B cell (primary cell): ENCODE measurements at regions not wholly inside any gene's neighbourhood (a gene's known extent, or its start where the extent isn't known, plus 50 kb on each side); places are given as distances from the start of the nearest gene placed in this dataset.

Experiments used
- ATAC-seq: fragments of 200-7000 bp; cut with Tn5 transposase; one replicate; pipeline ENCODE4 v1.10.0; 2021; ENCODE audit warnings: low read depth, mild to moderate bottlenecking, moderate number of reproducible peaks, moderate library complexity
- CTCF ChIA-PET: fragments of 350-600 bp; sonication (Branson Sonifier 250); formaldehyde crosslinking; loops from one replicate; lab custom pipeline; 2021; ENCODE audit warnings: antibody characterized with exemption, inconsistent platforms; lab: Charles Lee
- POLR2A ChIA-PET: fragments of 350-600 bp; sonication (Branson Sonifier 250); formaldehyde crosslinking; loops from one replicate; lab custom pipeline; 2021; ENCODE audit warnings: antibody characterized with exemption; lab: Charles Lee
- DNase-seq: peaks from one replicate; pipeline ENCODE4 v3.0.0; 2013
- H2AFZ ChIP-seq: 2 replicates; pipeline ENCODE4 v1.6.1; 2012; ENCODE audit warnings: mild to moderate bottlenecking, low read depth, low read length; ENCODE audit not compliant: insufficient read depth, poor library complexity, severe bottlenecking
- H3K27ac ChIP-seq, 2 donors: 1 replicate in 1 of 2; 2 replicates in 1 of 2; pipeline ENCODE4 v1.5.1; 2012 to 2013; ENCODE audit warnings: low read length in 2 of 2, mild to moderate bottlenecking in 2 of 2, moderate library complexity in 1 of 2
- H3K27me3 ChIP-seq, 4 experiments: fragments of 200-600 bp in 1 of 4; sonication (generic) in 1 of 4; replicated peaks in 1 of 4; 1 replicate in 2 of 4; 2 replicates in 2 of 4; pipeline versions ENCODE4 v1.6.1 to v1.7.0; 2013 to 2016; ENCODE audit warnings: low read length in 3 of 4, mild to moderate bottlenecking in 2 of 4, mixed read lengths in 1 of 4, moderate library complexity in 1 of 4; ENCODE audit not compliant: insufficient read depth in 4 of 4, control insufficient read depth in 3 of 4; ENCODE audit errors: control extremely low read depth in 1 of 4
- H3K36me3 ChIP-seq, 2 experiments: replicated peaks in 1 of 2; 1 replicate in 1 of 2; 2 replicates in 1 of 2; pipeline versions ENCODE4 v1.6.1 to v1.7.1; 2013; ENCODE audit warnings: low read length in 1 of 2; ENCODE audit not compliant: insufficient read depth in 2 of 2, control insufficient read depth in 1 of 2; ENCODE audit errors: control extremely low read depth in 1 of 2, extremely low read depth in 1 of 2
- H3K4me1 ChIP-seq, 2 donors: fragments of 200-600 bp in 1 of 2; sonication (generic) in 1 of 2; 1 replicate in 1 of 2; 2 replicates in 1 of 2; pipeline versions ENCODE4 v1.5.1 to v1.6.1; 2013 to 2017; ENCODE audit warnings: low read length in 2 of 2; ENCODE audit not compliant: control insufficient read depth in 2 of 2, insufficient read depth in 2 of 2
- H3K4me2 ChIP-seq: replicated peaks from 2 replicates; pipeline ENCODE3; 2012; ENCODE audit warnings: mild to moderate bottlenecking, low read depth, low read length; ENCODE audit not compliant: poor library complexity, severe bottlenecking
- H3K4me3 ChIP-seq, 5 experiments: fragments of 200-600 bp in 1 of 5; sonication (generic) in 1 of 5; 1 replicate in 3 of 5; 2 replicates in 2 of 5; pipeline versions ENCODE4 v1.5.1 to v1.7.0; 2011 to 2016; ENCODE audit warnings: low read length in 4 of 5, mild to moderate bottlenecking in 4 of 5, low read depth in 2 of 5, control low read depth in 1 of 5, moderate library complexity in 1 of 5; ENCODE audit not compliant: insufficient read depth in 1 of 5; ENCODE audit errors: control extremely low read depth in 1 of 5, extremely low read depth in 1 of 5
- H3K79me2 ChIP-seq: fragments of 200-600 bp; sonication (generic); one replicate; pipeline ENCODE4 v1.6.0; 2016; ENCODE audit warnings: low read length; ENCODE audit not compliant: control insufficient read depth, insufficient read depth
- H3K9ac ChIP-seq: fragments of 200-600 bp; sonication (generic); 2 replicates; pipeline ENCODE4 v1.6.1; 2017; ENCODE audit warnings: mild to moderate bottlenecking, low read length, moderate library complexity
- H3K9me3 ChIP-seq, 3 donors: one replicate each; pipeline versions ENCODE4 v1.6.1 to v1.7.1; 2013; ENCODE audit warnings: low read length in 2 of 3; ENCODE audit not compliant: control insufficient read depth in 2 of 3, insufficient read depth in 1 of 3; ENCODE audit errors: control extremely low read depth in 1 of 3
- H4K20me1 ChIP-seq: 2 replicates; pipeline ENCODE4 v1.6.0; 2012; ENCODE audit warnings: mild to moderate bottlenecking, low read length; ENCODE audit not compliant: insufficient read depth, control insufficient read depth, poor library complexity, severe bottlenecking
- H3K27ac Mint-ChIP-seq: one replicate; pipeline ENCODE4 v1.8.0; 2021; ENCODE audit warnings: mixed read lengths
- H3K27me3 Mint-ChIP-seq: one replicate; pipeline ENCODE4 v1.8.0; 2021; ENCODE audit warnings: mixed read lengths
- H3K4me1 Mint-ChIP-seq: one replicate; pipeline ENCODE4 v1.8.0; 2021; ENCODE audit warnings: mixed read lengths
- H3K4me3 Mint-ChIP-seq: one replicate; pipeline ENCODE4 v1.8.0; 2021; ENCODE audit warnings: mixed read lengths
- H3K9me3 Mint-ChIP-seq: one replicate; pipeline ENCODE4 v1.8.0; 2022; ENCODE audit warnings: mixed read lengths; ENCODE audit not compliant: insufficient read depth
- EZH2 ChIP-seq: IDR thresholded peaks from 2 replicates; pipeline ENCODE4 v1.6.1; 2012; ENCODE audit warnings: borderline replicate concordance, low read depth, mild to moderate bottlenecking, moderate library complexity, low read length; ENCODE audit not compliant: insufficient read depth, poor library complexity, severe bottlenecking
- WGBS: methylation state at CpG from one replicate; pipeline ENCODE4 v1.1.5; 2013; ENCODE audit warnings: missing lambda C conversion rate; ENCODE audit not compliant: insufficient coverage; 5-methylcytosine and 5-hydroxymethylcytosine counted together
- intact Hi-C: fragments of 100-400 bp; cut with micrococcal nuclease; formaldehyde crosslinking; loops from one replicate; pipeline ENCODE4 v1.10.0; 2022
- TF ChIP-seq, protein P1 (sequence below): fragments of 200-600 bp; IDR thresholded peaks from one replicate; pipeline ENCODE4 v1.8.0; 2022; ENCODE audit warnings: antibody characterized with exemption, mild to moderate bottlenecking

DNA sequence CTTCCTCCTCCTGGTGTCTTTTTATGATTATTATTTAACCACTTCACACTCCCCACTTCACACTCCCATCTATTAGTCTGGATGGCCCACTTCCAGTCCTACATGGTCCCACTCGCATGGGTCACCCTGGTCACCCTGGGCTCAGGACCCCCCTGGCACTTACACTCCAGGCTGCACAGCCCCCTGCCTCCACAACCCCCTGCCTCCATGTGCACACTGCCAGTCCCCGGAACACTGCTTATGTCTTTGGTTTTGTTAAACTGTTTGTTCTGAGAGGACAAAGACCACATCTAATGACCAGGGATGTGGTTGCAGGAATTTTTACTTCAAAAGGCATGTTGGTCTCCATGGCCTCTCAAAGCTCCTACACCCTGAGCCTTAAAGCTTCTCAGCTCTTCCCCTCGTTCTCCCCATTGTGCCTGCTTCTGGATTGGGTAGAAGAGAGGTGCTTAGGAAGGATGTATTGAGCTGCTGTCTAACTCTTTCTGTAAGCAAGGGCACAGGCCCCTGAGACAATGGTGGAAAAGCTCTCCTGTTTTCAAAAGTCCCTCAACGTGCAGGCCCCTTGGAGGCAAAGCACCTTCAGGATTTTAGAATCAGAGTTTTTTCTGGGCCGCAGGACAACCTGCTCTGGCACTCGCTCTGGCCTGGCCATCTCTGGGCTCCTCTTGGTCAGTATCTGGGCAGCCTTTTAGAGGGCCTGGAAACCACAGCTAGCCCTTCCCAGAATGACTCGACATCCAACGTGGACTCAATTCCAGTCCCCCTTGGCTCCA is 150.0 kb upstream of the HAAO start:
- H3K4me1 Mint-ChIP-seq, result peaks cover 9% of the 10 kb centered on the region
- no peaks in the 10 kb centered on the region for H3K27me3 ChIP-seq
- no peaks in the 10 kb centered on the region for H3K36me3 ChIP-seq
- TF ChIP-seq EZH2, result no peak
- TF ChIP-seq, protein P1, sequence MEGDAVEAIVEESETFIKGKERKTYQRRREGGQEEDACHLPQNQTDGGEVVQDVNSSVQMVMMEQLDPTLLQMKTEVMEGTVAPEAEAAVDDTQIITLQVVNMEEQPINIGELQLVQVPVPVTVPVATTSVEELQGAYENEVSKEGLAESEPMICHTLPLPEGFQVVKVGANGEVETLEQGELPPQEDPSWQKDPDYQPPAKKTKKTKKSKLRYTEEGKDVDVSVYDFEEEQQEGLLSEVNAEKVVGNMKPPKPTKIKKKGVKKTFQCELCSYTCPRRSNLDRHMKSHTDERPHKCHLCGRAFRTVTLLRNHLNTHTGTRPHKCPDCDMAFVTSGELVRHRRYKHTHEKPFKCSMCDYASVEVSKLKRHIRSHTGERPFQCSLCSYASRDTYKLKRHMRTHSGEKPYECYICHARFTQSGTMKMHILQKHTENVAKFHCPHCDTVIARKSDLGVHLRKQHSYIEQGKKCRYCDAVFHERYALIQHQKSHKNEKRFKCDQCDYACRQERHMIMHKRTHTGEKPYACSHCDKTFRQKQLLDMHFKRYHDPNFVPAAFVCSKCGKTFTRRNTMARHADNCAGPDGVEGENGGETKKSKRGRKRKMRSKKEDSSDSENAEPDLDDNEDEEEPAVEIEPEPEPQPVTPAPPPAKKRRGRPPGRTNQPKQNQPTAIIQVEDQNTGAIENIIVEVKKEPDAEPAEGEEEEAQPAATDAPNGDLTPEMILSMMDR, result no peak
- ChIA-PET POLR2A (no interaction called here), CTCF (interaction anchor here (0.5 to 7.2 kb wide), 4 partner anchors 274 to 641 kb away, joined by 3 to 203 read pairs (median 4); no protein-coding TSS in a partner anchor)
- peaks cover 6 to 8% of the 10 kb centered on the region in 2 donors for H3K4me1 ChIP-seq
- ATAC-seq (no peak), DNase-seq (no peak)
- H2AFZ ChIP-seq, result no peak overlapping the region
- no peak overlapping the region for H3K4me3 ChIP-seq
- no peaks in the 10 kb centered on the region for H3K9me3 ChIP-seq
- no peaks in the 10 kb centered on the region for H4K20me1 ChIP-seq
- H3K79me2 ChIP-seq, result no peaks in the 10 kb centered on the region
- H3K27me3 Mint-ChIP-seq, result no peaks in the 10 kb centered on the region
- no peak overlapping the region for H3K9ac ChIP-seq
- intact Hi-C loops, result no loop called here
- H3K27ac Mint-ChIP-seq, result no peak overlapping the region
- no peak overlapping the region for H3K4me3 Mint-ChIP-seq
- 97% methylated on average over 7 of the region's 8 CpGs for WGBS
- no peak overlapping the region for H3K27ac ChIP-seq
- no peaks in the 10 kb centered on the region for H3K9me3 Mint-ChIP-seq
- H3K4me2 ChIP-seq, result no peak overlapping the region

DNA sequence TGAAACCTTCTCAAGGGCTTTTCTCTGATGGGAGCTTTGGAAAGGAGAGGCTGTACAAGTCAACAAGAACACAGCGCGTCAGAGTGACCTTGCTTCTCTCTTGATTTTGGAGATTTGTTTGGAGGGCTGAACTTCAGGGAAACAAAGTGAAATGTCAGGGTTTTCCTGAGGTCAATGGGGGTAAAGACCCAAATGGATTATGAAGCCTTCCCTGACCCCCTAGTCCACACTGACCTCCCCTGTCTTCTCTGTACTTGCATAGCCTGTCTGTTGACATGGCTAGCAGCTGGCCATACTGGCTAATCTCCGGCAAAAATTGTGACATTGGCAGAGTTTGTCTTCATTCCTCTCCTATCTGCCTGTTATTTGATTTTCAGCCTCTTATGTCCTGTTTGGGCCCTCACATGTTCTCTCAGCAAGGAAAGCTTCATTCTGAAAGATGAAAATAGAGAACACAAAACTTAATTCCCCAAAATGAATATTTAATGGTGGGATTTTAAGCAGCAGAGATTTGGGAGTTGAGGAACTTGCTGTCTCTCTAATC is 149.3 kb upstream of the HAAO start:
- Mint-ChIP-seq H3K27ac (no peak overlapping the region), H3K4me1 (peaks cover 3% of the 10 kb centered on the region), H3K4me3 (no peak overlapping the region), H3K27me3 (no peaks in the 10 kb centered on the region), H3K9me3 (no peaks in the 10 kb centered on the region)
- no peaks in the 10 kb centered on the region for H4K20me1 ChIP-seq
- intact Hi-C loops, result no loop called here
- ATAC-seq (no peak), DNase-seq (no peak)
- no peak overlapping the region for H3K4me3 ChIP-seq
- no peak overlapping the region for H3K27ac ChIP-seq
- no peaks in the 10 kb centered on the region for H3K79me2 ChIP-seq
- WGBS, result 100% methylated on average over 1 of the region's 3 CpGs
- POLR2A ChIA-PET, result no interaction called here
- TF ChIP-seq EZH2, result no peak
- TF ChIP-seq, protein P1, result no peak
- CTCF ChIA-PET, result interaction anchor here (0.9 to 7.2 kb wide), 3 partner anchors 539 to 543 kb away, joined by 3 to 203 read pairs (median 5); no protein-coding TSS in a partner anchor
- no peaks in the 10 kb centered on the region for H3K36me3 ChIP-seq
- no peak overlapping the region for H2AFZ ChIP-seq
- no peaks in the 10 kb centered on the region for H3K9me3 ChIP-seq
- H3K4me1 ChIP-seq, result peaks cover 0 to 2% of the 10 kb centered on the region in 2 donors
- no peaks in the 10 kb centered on the region for H3K27me3 ChIP-seq
- H3K9ac ChIP-seq, result no peak overlapping the region
- H3K4me2 ChIP-seq, result no peak overlapping the region
